ENCODE measurements at regions not wholly inside any gene's neighbourhood (a gene's known extent, or its start where the extent isn't known, plus 50 kb on each side); places are given as distances from the start of the nearest gene placed in this dataset.

DNA sequence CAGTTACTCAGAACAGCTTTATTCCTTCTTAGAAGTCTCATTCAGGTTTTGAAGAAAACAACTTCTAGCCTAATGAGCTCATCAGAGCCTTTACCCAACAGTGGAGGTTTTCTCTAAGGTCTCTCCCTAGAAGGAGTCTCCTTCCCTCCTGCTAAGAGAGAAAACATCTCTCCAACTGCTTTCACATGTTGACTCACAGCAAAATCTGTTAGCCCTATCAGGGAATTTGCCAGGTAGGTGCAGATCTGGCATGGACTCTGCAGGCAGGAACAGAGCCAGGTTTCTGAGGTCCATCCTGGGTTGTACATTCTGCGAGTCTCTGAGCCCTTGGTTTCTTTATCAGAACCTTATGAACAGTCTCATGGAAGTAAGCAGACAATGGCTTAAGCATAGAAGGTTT lies 214.4 kb downstream of the HIPK3 start:
- Histone ChIP-seq H3K36me3 (ENCODE audit: control insufficient read depth, insufficient read depth, low read length) (no peaks in the 10 kb centered on the region), H3K9me3 (ENCODE audit: control insufficient read depth, insufficient read depth, low read depth, low read length) (no peaks in the 10 kb centered on the region), H3K9ac (ENCODE audit: low read length) (no peak overlapping the region), H3K27ac (ENCODE audit: low read depth, low read length) (no peak overlapping the region), H3K4me3 (ENCODE audit: low read depth, low read length) (no peak overlapping the region), H3K4me1 (ENCODE audit: control insufficient read depth, insufficient read depth, low read length) (no peaks in the 10 kb centered on the region), H3K27me3 (ENCODE audit: control insufficient read depth, insufficient read depth, low read length) (no peaks in the 10 kb centered on the region)

DNA sequence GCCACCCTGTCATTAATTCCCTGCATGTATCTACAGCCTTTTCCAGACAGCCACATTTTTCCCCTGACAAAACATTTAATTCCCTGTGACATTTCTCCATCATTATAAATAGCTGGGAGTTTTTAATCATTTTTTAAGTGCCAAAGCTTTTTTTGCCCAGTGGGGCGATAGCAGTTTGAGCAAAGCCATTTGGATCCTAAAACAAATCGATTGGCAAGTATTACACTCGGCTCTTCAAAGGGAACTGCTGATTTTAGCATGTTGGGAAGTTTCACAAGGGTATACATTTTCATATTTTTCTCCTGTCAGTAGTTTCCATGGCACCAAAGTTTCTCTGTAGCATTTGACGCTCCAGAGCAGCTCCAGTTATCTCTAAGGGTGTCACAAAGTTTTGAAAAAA lies 210.8 kb downstream of the HIPK3 start:
- Histone ChIP-seq H3K4me1 (ENCODE audit: control insufficient read depth, insufficient read depth, low read length) (no peaks in the 10 kb centered on the region), H3K4me3 (ENCODE audit: low read depth, low read length) (no peak overlapping the region), H3K36me3 (ENCODE audit: control insufficient read depth, insufficient read depth, low read length) (no peaks in the 10 kb centered on the region), H3K9me3 (ENCODE audit: control insufficient read depth, insufficient read depth, low read depth, low read length) (no peaks in the 10 kb centered on the region), H3K27me3 (ENCODE audit: control insufficient read depth, insufficient read depth, low read length) (no peaks in the 10 kb centered on the region), H3K27ac (ENCODE audit: low read depth, low read length) (no peak overlapping the region), H3K9ac (ENCODE audit: low read length) (no peak overlapping the region)

DNA sequence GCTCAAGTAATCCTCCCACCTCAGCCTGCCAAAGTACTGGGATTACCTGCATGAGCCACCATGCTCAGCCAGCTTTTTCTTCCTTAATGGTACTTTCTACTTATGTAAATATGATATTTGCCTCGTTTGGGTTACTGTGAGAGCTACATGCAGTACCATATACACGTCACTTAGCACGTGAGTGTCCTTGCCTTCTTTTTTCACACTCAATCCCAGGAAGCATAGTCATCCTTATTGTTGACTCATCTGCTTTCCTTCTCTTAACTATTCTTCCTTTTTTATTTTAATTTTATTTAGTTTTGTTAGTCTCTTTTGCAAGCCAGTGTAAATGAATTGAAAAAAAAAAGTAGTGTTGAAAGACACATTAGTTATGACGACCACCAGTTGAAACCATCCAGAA lies 205.9 kb downstream of the HIPK3 start:
- no peaks in the 10 kb centered on the region for H3K27me3 ChIP-seq (ENCODE audit: control insufficient read depth, insufficient read depth, low read length)
- no peaks in the 10 kb centered on the region for H3K9me3 ChIP-seq (ENCODE audit: control insufficient read depth, insufficient read depth, low read depth, low read length)
- no peak overlapping the region for H3K4me3 ChIP-seq (ENCODE audit: low read depth, low read length)
- H3K27ac ChIP-seq (ENCODE audit: low read depth, low read length): no peak overlapping the region
- no peak overlapping the region for H3K9ac ChIP-seq (ENCODE audit: low read length)
- H3K4me1 ChIP-seq (ENCODE audit: control insufficient read depth, insufficient read depth, low read length): no peaks in the 10 kb centered on the region
- no peaks in the 10 kb centered on the region for H3K36me3 ChIP-seq (ENCODE audit: control insufficient read depth, insufficient read depth, low read length)

DNA sequence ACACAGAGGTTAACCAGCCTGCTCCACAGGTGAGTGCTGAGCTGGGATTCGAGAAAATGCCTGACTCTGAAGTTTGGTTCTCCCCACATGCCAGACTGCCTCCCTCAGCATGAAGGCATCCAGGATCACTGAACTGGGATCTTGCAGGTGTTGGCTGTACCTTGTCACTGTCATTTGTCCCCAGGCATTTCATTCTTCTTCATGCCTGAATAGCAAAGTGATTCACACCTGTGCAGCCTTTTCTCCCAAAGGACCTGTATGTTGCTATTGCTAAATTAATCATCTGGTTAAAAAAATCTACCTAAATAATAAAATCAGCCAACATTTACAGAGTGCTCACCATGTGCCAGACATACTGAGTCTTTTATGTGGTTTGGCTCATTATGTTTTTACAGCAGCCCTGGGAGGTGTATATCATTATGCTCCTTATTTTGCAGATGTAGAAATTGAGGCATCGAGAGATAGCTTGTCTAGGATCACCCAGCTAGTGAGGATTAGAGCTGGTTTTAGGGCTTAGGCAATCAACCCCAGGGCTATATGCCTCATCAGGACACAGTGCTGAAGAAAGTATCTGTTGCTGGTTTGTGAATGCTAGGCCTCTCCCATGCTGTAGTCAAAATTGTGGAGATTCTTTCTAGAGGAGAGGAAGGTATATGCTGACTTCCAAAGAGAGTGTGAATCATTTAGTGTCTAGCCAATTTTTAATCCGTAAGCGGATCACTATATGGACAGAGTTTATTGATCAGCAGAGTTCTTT lies 204.4 kb downstream of the HIPK3 start:
- no peaks in the 10 kb centered on the region for H3K4me1 ChIP-seq (ENCODE audit: control insufficient read depth, insufficient read depth, low read length)
- no peak overlapping the region for H3K9ac ChIP-seq (ENCODE audit: low read length)
- H3K4me3 ChIP-seq (ENCODE audit: low read depth, low read length): no peak overlapping the region
- no peaks in the 10 kb centered on the region for H3K36me3 ChIP-seq (ENCODE audit: control insufficient read depth, insufficient read depth, low read length)
- H3K27ac ChIP-seq (ENCODE audit: low read depth, low read length): no peak overlapping the region
- no peaks in the 10 kb centered on the region for H3K27me3 ChIP-seq (ENCODE audit: control insufficient read depth, insufficient read depth, low read length)
- H3K9me3 ChIP-seq (ENCODE audit: control insufficient read depth, insufficient read depth, low read depth, low read length): no peaks in the 10 kb centered on the region

DNA sequence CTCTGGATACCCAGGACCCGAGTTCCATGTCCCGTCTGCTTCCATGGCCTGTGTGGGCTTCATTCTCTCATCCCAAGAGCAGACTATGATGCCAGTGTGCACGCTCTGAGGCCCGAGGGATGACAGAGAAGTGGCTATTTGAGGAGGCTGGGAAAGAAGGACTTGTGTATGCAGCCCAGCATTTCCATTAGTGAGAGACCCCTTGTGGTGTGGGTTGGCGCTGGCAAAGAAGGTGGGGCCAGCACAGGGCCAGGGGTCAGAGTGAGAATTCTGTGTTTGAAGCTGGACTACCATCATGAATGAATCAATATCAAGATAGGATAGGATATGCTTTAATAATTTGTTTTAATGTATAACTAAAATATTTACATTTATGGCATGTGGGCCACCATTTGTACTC lies 200.8 kb downstream of the HIPK3 start:
- H3K9ac ChIP-seq (ENCODE audit: low read length): no peak overlapping the region
- no peak overlapping the region for H3K4me3 ChIP-seq (ENCODE audit: low read depth, low read length)
- no peaks in the 10 kb centered on the region for H3K9me3 ChIP-seq (ENCODE audit: control insufficient read depth, insufficient read depth, low read depth, low read length)
- no peaks in the 10 kb centered on the region for H3K27me3 ChIP-seq (ENCODE audit: control insufficient read depth, insufficient read depth, low read length)
- H3K27ac ChIP-seq (ENCODE audit: low read depth, low read length): no peak overlapping the region
- H3K36me3 ChIP-seq (ENCODE audit: control insufficient read depth, insufficient read depth, low read length): no peaks in the 10 kb centered on the region
- H3K4me1 ChIP-seq (ENCODE audit: control insufficient read depth, insufficient read depth, low read length): no peaks in the 10 kb centered on the region

DNA sequence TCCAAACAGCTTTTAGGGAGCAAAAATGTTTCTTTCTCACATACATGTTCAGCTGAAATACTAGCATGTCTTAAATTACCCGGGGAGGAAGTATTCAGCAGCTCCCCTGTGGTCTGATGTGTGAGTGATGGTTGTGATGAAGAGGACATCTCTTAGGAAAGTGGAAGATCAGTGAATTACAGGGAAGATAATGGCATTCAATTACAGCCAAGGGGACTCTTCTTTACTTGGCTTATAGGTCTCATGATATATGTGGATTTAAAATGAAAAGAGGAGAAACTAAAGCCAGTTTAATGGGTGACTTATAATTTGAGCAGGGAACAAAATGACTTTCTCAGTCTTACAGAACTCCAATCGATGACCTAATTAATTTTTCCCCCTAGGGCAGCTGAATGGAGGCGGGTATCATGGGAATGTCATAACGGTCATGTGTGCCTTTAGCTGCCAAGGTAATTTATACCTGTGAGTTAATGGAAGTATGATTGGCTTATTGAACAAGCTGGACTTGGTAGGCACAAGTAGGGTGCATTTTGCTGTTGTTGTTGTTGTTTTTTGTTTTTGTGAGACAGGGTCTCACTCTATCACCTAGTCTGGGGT lies 198.8 kb downstream of the HIPK3 start:
- Histone ChIP-seq H3K9ac (ENCODE audit: low read length) (no peak overlapping the region), H3K4me3 (ENCODE audit: low read depth, low read length) (no peak overlapping the region), H3K4me1 (ENCODE audit: control insufficient read depth, insufficient read depth, low read length) (no peaks in the 10 kb centered on the region), H3K9me3 (ENCODE audit: control insufficient read depth, insufficient read depth, low read depth, low read length) (no peaks in the 10 kb centered on the region), H3K27ac (ENCODE audit: low read depth, low read length) (no peak overlapping the region), H3K36me3 (ENCODE audit: control insufficient read depth, insufficient read depth, low read length) (no peaks in the 10 kb centered on the region), H3K27me3 (ENCODE audit: control insufficient read depth, insufficient read depth, low read length) (no peaks in the 10 kb centered on the region)

DNA sequence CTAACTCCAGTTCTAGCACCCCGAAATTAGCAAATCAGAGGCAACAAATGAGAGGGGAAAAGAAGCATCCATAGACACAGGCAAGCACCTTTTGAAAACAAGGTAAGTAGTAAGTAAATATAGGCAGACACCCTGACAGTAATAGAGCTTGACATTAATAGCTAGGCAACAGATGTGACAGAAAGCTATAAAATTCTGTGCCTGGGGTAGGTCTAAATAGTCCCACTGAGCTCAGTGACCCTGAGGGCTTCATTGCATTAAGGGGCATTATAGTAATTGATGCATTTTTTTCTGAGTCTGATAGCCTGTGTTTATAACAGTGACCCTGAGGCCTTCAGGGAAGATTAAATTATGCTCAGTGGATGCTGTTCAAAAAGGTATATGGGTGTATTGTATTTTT lies 197.1 kb downstream of the HIPK3 start:
- H3K36me3 ChIP-seq (ENCODE audit: control insufficient read depth, insufficient read depth, low read length): no peaks in the 10 kb centered on the region
- no peak overlapping the region for H3K27ac ChIP-seq (ENCODE audit: low read depth, low read length)
- H3K9ac ChIP-seq (ENCODE audit: low read length): no peak overlapping the region
- no peaks in the 10 kb centered on the region for H3K4me1 ChIP-seq (ENCODE audit: control insufficient read depth, insufficient read depth, low read length)
- H3K9me3 ChIP-seq (ENCODE audit: control insufficient read depth, insufficient read depth, low read depth, low read length): no peaks in the 10 kb centered on the region
- no peak overlapping the region for H3K4me3 ChIP-seq (ENCODE audit: low read depth, low read length)
- H3K27me3 ChIP-seq (ENCODE audit: control insufficient read depth, insufficient read depth, low read length): no peaks in the 10 kb centered on the region

DNA sequence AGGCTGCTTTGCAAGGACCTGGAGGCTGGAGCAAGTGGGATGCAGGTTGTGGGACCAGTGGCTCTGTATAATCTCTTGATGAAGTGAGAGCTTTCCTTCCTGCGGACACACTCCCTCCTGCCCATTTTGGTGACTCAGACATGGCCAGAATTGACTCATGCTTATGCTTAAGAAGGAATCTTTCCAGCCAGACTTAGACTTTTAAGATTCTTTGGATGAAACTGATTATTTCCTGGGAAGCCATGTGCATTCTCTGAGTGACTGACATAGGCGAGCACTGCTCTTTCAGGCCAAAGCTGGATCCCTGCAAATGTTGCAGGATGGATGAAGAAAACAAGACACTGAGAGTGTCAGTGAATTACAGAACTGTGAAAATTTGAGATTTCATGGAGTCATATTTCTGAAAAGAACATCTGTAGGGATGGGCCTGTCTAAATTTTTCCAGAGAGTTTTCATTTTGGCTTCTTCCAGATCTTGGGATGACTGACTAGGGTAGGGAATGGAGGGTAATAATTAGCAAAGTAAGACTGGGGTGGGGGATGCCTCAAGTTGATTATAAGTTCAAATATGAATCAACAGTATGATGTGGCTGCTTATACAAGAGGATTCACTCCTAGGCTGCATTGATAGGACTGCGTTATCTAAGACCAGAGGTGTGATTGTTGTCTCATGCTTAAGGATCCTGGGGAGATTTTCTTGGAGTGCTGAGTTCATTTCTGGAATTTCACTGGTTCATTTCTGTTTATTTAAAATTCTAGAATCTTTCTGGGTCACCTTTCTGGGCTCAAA lies 195.8 kb downstream of the HIPK3 start:
- H3K4me3 ChIP-seq (ENCODE audit: low read depth, low read length): no peak overlapping the region

DNA sequence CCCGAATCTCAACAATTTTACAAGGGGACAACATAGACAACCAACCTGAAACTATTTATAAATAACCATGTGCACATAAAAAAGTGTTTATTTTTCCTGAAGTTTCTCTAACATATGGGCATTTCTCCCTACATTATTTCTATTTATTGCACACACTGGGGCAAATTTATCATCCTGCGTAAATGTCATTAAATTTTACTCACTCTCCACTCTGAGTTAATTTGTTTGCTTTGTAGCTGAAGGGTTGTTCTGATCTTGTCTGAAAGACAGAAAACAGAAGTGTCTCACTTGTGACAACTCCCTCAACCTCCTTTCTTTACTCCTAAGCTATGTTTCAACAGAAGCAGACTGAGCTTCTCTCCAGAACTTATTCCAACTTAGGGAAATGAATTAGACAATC lies 194.2 kb downstream of the HIPK3 start:
- no peaks in the 10 kb centered on the region for H3K4me1 ChIP-seq (ENCODE audit: control insufficient read depth, insufficient read depth, low read length)
- H3K27me3 ChIP-seq (ENCODE audit: control insufficient read depth, insufficient read depth, low read length): no peaks in the 10 kb centered on the region
- no peaks in the 10 kb centered on the region for H3K9me3 ChIP-seq (ENCODE audit: control insufficient read depth, insufficient read depth, low read depth, low read length)
- no peaks in the 10 kb centered on the region for H3K36me3 ChIP-seq (ENCODE audit: control insufficient read depth, insufficient read depth, low read length)
- no peak overlapping the region for H3K27ac ChIP-seq (ENCODE audit: low read depth, low read length)
- no peak overlapping the region for H3K4me3 ChIP-seq (ENCODE audit: low read depth, low read length)
- no peak overlapping the region for H3K9ac ChIP-seq (ENCODE audit: low read length)

More for the DNA sequence above, 195.8 kb downstream of the HIPK3 start:
- Histone ChIP-seq H3K9ac (ENCODE audit: low read length) (no peak overlapping the region), H3K4me1 (ENCODE audit: control insufficient read depth, insufficient read depth, low read length) (no peaks in the 10 kb centered on the region), H3K27me3 (ENCODE audit: control insufficient read depth, insufficient read depth, low read length) (no peaks in the 10 kb centered on the region), H3K27ac (ENCODE audit: low read depth, low read length) (no peak overlapping the region), H3K36me3 (ENCODE audit: control insufficient read depth, insufficient read depth, low read length) (no peaks in the 10 kb centered on the region), H3K9me3 (ENCODE audit: control insufficient read depth, insufficient read depth, low read depth, low read length) (no peaks in the 10 kb centered on the region)

DNA sequence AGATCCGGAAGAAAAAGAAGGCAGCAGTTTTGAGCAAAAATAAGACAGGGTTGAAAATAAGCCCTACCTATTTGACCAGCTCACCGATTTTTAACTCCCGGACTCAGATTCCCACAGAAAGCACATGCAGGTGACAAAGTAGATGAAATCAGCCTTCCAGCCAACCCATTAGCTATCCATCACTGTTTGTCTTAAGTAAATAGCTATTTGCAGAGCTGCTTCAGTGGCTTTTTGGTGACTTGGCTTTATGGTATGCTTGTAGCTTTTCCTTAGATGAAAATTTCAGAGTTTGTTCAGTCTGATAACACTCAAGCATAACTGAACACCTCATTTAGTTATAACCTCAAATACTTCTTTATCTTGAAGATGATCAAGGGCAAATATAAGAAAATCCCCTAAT lies 192.6 kb downstream of the HIPK3 start:
- H3K4me3 ChIP-seq (ENCODE audit: low read depth, low read length): no peak overlapping the region
- H3K9ac ChIP-seq (ENCODE audit: low read length): no peak overlapping the region
- no peaks in the 10 kb centered on the region for H3K27me3 ChIP-seq (ENCODE audit: control insufficient read depth, insufficient read depth, low read length)
- no peak overlapping the region for H3K27ac ChIP-seq (ENCODE audit: low read depth, low read length)
- no peaks in the 10 kb centered on the region for H3K36me3 ChIP-seq (ENCODE audit: control insufficient read depth, insufficient read depth, low read length)
- H3K9me3 ChIP-seq (ENCODE audit: control insufficient read depth, insufficient read depth, low read depth, low read length): no peaks in the 10 kb centered on the region
- H3K4me1 ChIP-seq (ENCODE audit: control insufficient read depth, insufficient read depth, low read length): no peaks in the 10 kb centered on the region

DNA sequence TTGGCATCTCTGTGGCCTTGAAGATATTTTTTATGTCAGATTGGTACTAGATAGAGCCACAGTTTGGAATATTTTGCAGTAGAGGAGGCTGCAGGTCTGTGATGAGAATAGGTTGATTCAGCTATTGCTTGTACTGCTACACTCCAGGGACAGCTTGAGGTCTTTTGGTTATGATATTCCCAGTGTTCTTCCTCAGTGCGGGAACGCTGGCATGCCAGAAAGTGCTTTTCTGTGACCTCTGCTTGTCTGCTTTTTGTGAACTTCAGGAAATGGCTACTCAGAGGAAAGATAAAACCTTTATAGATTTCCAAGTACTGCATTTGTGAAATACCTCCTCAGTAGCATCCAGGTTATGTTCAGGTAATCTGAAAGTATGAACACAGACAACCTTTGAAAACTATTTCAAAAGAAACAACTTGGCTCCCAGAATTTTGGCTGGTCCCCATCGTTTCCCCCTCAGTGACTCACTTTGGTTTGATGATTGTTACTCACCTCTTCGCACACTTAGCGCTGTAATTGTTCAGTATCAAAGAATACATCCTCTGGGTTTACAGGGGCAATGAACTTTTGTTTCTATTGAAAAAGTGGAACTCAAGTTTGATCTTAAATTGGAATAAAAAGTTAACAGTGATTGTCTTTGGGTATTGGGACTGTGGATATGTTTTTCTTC lies 191.4 kb downstream of the HIPK3 start:
- Histone ChIP-seq H3K27ac (ENCODE audit: low read depth, low read length) (no peak overlapping the region), H3K9me3 (ENCODE audit: control insufficient read depth, insufficient read depth, low read depth, low read length) (no peaks in the 10 kb centered on the region), H3K27me3 (ENCODE audit: control insufficient read depth, insufficient read depth, low read length) (no peaks in the 10 kb centered on the region), H3K36me3 (ENCODE audit: control insufficient read depth, insufficient read depth, low read length) (no peaks in the 10 kb centered on the region), H3K4me1 (ENCODE audit: control insufficient read depth, insufficient read depth, low read length) (no peaks in the 10 kb centered on the region), H3K9ac (ENCODE audit: low read length) (no peak overlapping the region), H3K4me3 (ENCODE audit: low read depth, low read length) (no peak overlapping the region)

Data from HUES6 (cell line).